GM19463 (cell line): ENCODE measurements at regions not wholly inside any gene's neighbourhood (a gene's known extent, or its start where the extent isn't known, plus 50 kb on each side); places are given as distances from the start of the nearest gene placed in this dataset.
A peak's percentile ranks its signal among the peaks of the same experiment; 100 is the strongest.

Experiments used
- ATAC-seq: cut with Tn5 transposase; IDR thresholded peaks from one replicate; pipeline ENCODE4 v1.9.1; 2021; ENCODE audit warnings: mild to moderate bottlenecking, moderate library complexity; ENCODE audit not compliant: unreplicated experiment

- ATAC-seq: no peak
Measured at GRCh38 chr12:24069532-24070395, 120.3 kb upstream of the SOX5 start.

- no peak for ATAC-seq
Measured at GRCh38 chr12:24066865-24067264, 117.4 kb upstream of the SOX5 start.

GRCh38 chr12:24066097-24066496 is 116.6 kb upstream of the SOX5 start:
- ATAC-seq: no peak

GRCh38 chr12:24062642-24063245 is 113.3 kb upstream of the SOX5 start:
- ATAC-seq: no peak

GRCh38 chr12:24060089-24060488 is 110.6 kb upstream of the SOX5 start:
- no peak for ATAC-seq

- ATAC-seq: no peak
Measured at GRCh38 chr12:24057920-24058476, 108.5 kb upstream of the SOX5 start.

- ATAC-seq: no peak
Measured at GRCh38 chr12:24055747-24056146, 106.3 kb upstream of the SOX5 start.

GRCh38 chr12:24054416-24054815 is 104.9 kb upstream of the SOX5 start:
- ATAC-seq: no peak

GRCh38 chr12:24049728-24050127 is 100.3 kb upstream of the SOX5 start:
- no peak for ATAC-seq

- peak; percentile 45 for ATAC-seq
Measured at GRCh38 chr12:24049101-24049500, 99.6 kb upstream of the SOX5 start.

GRCh38 chr12:24048446-24048845 is 99.0 kb upstream of the SOX5 start:
- ATAC-seq: no peak

- ATAC-seq: no peak
Measured at GRCh38 chr12:24047326-24047725, 97.9 kb upstream of the SOX5 start.

GRCh38 chr12:24045816-24046257 is 96.4 kb upstream of the SOX5 start:
- ATAC-seq: peak; percentile 58

- no peak for ATAC-seq
Measured at GRCh38 chr12:24044941-24045703, 95.7 kb upstream of the SOX5 start.

- no peak for ATAC-seq
Measured at GRCh38 chr12:24042651-24043050, 93.2 kb upstream of the SOX5 start.

GRCh38 chr12:24039113-24039525 is 89.6 kb upstream of the SOX5 start:
- ATAC-seq: no peak

- no peak for ATAC-seq
Measured at GRCh38 chr12:24038211-24038997, 88.9 kb upstream of the SOX5 start.

GRCh38 chr12:24036438-24037216 is 87.2 kb upstream of the SOX5 start:
- no peak for ATAC-seq

GRCh38 chr12:24034894-24035293 is 85.4 kb upstream of the SOX5 start:
- no peak for ATAC-seq

GRCh38 chr12:24034160-24034559 is 84.7 kb upstream of the SOX5 start:
- ATAC-seq: no peak
